Endothelial cell of umbilical vein (primary cell): ENCODE measurements at regions not wholly inside any gene's neighbourhood (a gene's known extent, or its start where the extent isn't known, plus 50 kb on each side); places are given as distances from the start of the nearest gene placed in this dataset.

Source experiments
- BruUV-seq: library from RNA; stranded (reverse); fragments of 400-500 nt; replicated peaks from 2 replicates; lab custom pipeline; 2021; lab: Mats Ljungman, UMichigan
- CTCF ChIA-PET: fragments of 300-600, 350-600 bp; sonication (Branson Sonifier 250); formaldehyde crosslinking; loops from one replicate; lab custom pipeline; 2021; ENCODE audit warnings: antibody characterized with exemption, inconsistent platforms; lab: Charles Lee
- POLR2A ChIA-PET: fragments of 300-600, 350-600 bp; sonication (Branson Sonifier 250); formaldehyde crosslinking; loops from one replicate; lab custom pipeline; 2021; ENCODE audit warnings: antibody characterized with exemption, inconsistent platforms; lab: Charles Lee
- DNase-seq: peaks from one replicate; pipeline ENCODE4 v3.0.0-alpha.2; 2011; ENCODE audit warnings: low read depth, low spot score
- FAIRE-seq: peaks from 2 replicates; lab custom pipeline; 2011; peaks lifted over from hg19 to GRCh38; lab: Jason Lieb, UNC
- H2AFZ ChIP-seq: 2 replicates; pipeline ENCODE4 v1.6.0; 2012; ENCODE audit warnings: low read depth, low read length, control low read depth, inconsistent platforms
- H3K27ac ChIP-seq: 2 replicates; pipeline ENCODE4 v1.5.1; 2011; ENCODE audit warnings: low read depth, mild to moderate bottlenecking, control low read depth, low read length, moderate library complexity; ENCODE audit not compliant: insufficient read depth
- H3K27me3 ChIP-seq, 2 experiments: 2 replicates each; pipeline versions ENCODE4 v1.6.0 to v1.6.1; 2011; ENCODE audit warnings: low read length in 2 of 2, mixed read lengths in 1 of 2; ENCODE audit not compliant: control insufficient read depth in 2 of 2, insufficient read depth in 2 of 2
- H3K36me3 ChIP-seq, 2 experiments: 2 replicates in 1 of 2; 3 replicates in 1 of 2; pipeline ENCODE4 v1.5.1; 2011; ENCODE audit warnings: low read length in 2 of 2, mild to moderate bottlenecking in 1 of 2, moderate library complexity in 1 of 2; ENCODE audit not compliant: control insufficient read depth in 2 of 2, insufficient read depth in 2 of 2; ENCODE audit errors: extremely low read depth in 1 of 2
- H3K4me1 ChIP-seq: 3 replicates; pipeline ENCODE4 v1.5.1; 2011; ENCODE audit warnings: mild to moderate bottlenecking, low read length; ENCODE audit not compliant: control insufficient read depth, insufficient read depth; ENCODE audit errors: extremely low read depth
- H3K4me2 ChIP-seq: 2 replicates; pipeline ENCODE4 v1.6.1; 2011; ENCODE audit warnings: low read length, control low read depth, mixed read lengths; ENCODE audit not compliant: insufficient read depth
- H3K4me3 ChIP-seq, 3 experiments: fragments of 200-600 bp in 1 of 3; sonication (generic), shearing (Covaris generic) in 1 of 3; replicated peaks in 1 of 3; 2 replicates each; pipeline ENCODE4 v1.5.1; 2011 to 2016; ENCODE audit warnings: control low read depth in 3 of 3, low read length in 3 of 3, mild to moderate bottlenecking in 2 of 3, inconsistent platforms in 1 of 3, low read depth in 1 of 3, moderate library complexity in 1 of 3; ENCODE audit not compliant: insufficient read depth in 1 of 3
- H3K79me2 ChIP-seq: 2 replicates; pipeline ENCODE4 v1.6.0; 2012; ENCODE audit warnings: low read length, inconsistent platforms; ENCODE audit not compliant: control insufficient read depth, insufficient read depth
- H3K9ac ChIP-seq: replicated peaks from 2 replicates; pipeline ENCODE3; 2011; ENCODE audit warnings: low read length, control low read depth; ENCODE audit not compliant: insufficient read depth; ENCODE audit errors: extremely low read depth
- H3K9me1 ChIP-seq: replicated peaks from 3 replicates; pipeline ENCODE4 v1.6.0; 2011; ENCODE audit warnings: mild to moderate bottlenecking, low read length; ENCODE audit not compliant: control insufficient read depth, insufficient read depth; ENCODE audit errors: extremely low read depth
- H3K9me3 ChIP-seq: replicated peaks from 2 replicates; pipeline ENCODE4 v1.5.1; 2012; ENCODE audit warnings: low read length, inconsistent platforms; ENCODE audit not compliant: control insufficient read depth, insufficient read depth
- H4K20me1 ChIP-seq: replicated peaks from 2 replicates; pipeline ENCODE3; 2011; ENCODE audit warnings: mild to moderate bottlenecking, low read length; ENCODE audit not compliant: control insufficient read depth, insufficient read depth; ENCODE audit errors: extremely low read depth
- EZH2 ChIP-seq: IDR thresholded peaks from 2 replicates; pipeline ENCODE4 v1.6.1; 2012; ENCODE audit warnings: borderline replicate concordance, low read depth, mild to moderate bottlenecking, moderate library complexity, low read length, inconsistent platforms; ENCODE audit not compliant: severe bottlenecking
- FOS ChIP-seq: IDR thresholded peaks from 2 replicates; pipeline ENCODE4 v1.6.1; 2011; ENCODE audit warnings: mild to moderate bottlenecking, low read length, moderate library complexity, borderline replicate concordance; ENCODE audit not compliant: insufficient read depth
- GATA2 ChIP-seq: IDR thresholded peaks from 2 replicates; pipeline ENCODE4 v1.7.0; 2011; ENCODE audit warnings: low read depth, mild to moderate bottlenecking, moderate library complexity, mixed read lengths, low read length; ENCODE audit not compliant: insufficient read length, insufficient read depth
- JUN ChIP-seq: IDR thresholded peaks from 2 replicates; pipeline ENCODE4 v1.6.1; 2011; ENCODE audit warnings: borderline replicate concordance, low read depth; ENCODE audit not compliant: insufficient read length, insufficient read depth
- MYC ChIP-seq: IDR thresholded peaks from one replicate; pipeline ENCODE4 v1.6.1; 2011; ENCODE audit warnings: mild to moderate bottlenecking, low read depth, low read length
- POLR2A ChIP-seq: IDR thresholded peaks from 2 replicates; pipeline ENCODE4 v1.6.1; 2012; ENCODE audit warnings: low read depth, mild to moderate bottlenecking, control low read depth, low read length
- POLR2AphosphoS5 ChIP-seq: IDR thresholded peaks from 2 replicates; pipeline ENCODE4 v1.6.1; 2012; ENCODE audit warnings: low read depth, mild to moderate bottlenecking, control low read depth, low read length, moderate library complexity; ENCODE audit not compliant: insufficient read depth
- dilution Hi-C: fragments of 300-500 bp; cut with MboI; formaldehyde crosslinking; loops from one replicate; pipeline ENCODE4 v1.15.0; 2019; ENCODE audit warnings: low sequenced_read_pairs; ENCODE audit not compliant: extremely low pct_ligation_motif_present
- intact Hi-C: fragments of 100-400 bp; cut with micrococcal nuclease; formaldehyde crosslinking; loops from one replicate; pipeline ENCODE4 v1.10.0; 2022
- TF ChIP-seq, protein P1 (sequence below): IDR thresholded peaks from 2 replicates; pipeline ENCODE4 v1.6.1; 2011; ENCODE audit not compliant: insufficient read depth, insufficient read length
- TF ChIP-seq, protein P2 (sequence below), 2 donors: IDR thresholded peaks; 1 replicate in 1 of 2; 2 replicates in 1 of 2; pipeline ENCODE4 v1.5.1; 2011; ENCODE audit warnings: low read length in 2 of 2, mild to moderate bottlenecking in 2 of 2, moderate library complexity in 2 of 2, control low read depth in 1 of 2, inconsistent platforms in 1 of 2, low read depth in 1 of 2; ENCODE audit not compliant: insufficient read depth in 1 of 2; ENCODE audit errors: extremely low read depth in 1 of 2

DNA sequence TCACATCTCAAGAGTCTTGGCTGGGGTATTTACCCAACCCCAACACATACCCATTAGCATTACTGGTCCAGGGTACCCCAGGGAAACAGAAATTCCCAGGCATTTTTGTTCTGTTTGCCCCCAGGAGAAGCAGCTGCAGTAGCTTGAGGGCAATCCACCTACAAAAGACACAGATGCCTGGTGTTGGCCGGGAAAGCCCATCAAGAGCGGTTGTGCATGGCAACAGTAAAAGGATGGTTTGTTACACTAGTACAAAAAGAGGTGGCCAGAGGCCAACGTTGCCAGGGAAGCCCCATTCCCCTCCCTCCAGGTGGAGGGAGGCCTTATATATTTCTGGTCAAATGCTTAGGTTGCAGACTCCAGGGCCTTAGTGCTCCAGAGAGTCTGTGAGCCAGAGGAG is 637.8 kb downstream of the BCOR start:
- FAIRE-seq: no peak
- dilution Hi-C loops: no loop called here
- CTCF ChIA-PET: no interaction called here
- no peak for DNase-seq
- H4K20me1 ChIP-seq: no peaks in the 10 kb centered on the region
- no peak for TF ChIP-seq JUN
- TF ChIP-seq POLR2A: no peak
- TF ChIP-seq GATA2: no peak
- TF ChIP-seq FOS: no peak
- TF ChIP-seq, protein P1, sequence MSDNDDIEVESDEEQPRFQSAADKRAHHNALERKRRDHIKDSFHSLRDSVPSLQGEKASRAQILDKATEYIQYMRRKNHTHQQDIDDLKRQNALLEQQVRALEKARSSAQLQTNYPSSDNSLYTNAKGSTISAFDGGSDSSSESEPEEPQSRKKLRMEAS: no peak
- TF ChIP-seq MYC: no peak
- TF ChIP-seq POLR2AphosphoS5: no peak
- TF ChIP-seq EZH2: no peak
- H3K4me3 ChIP-seq: no peak overlapping the region
- H3K27ac ChIP-seq: no peak overlapping the region
- BruUV-seq: no TSS peak
- POLR2A ChIA-PET: no interaction called here
- no peaks in the 10 kb centered on the region for H3K9me3 ChIP-seq
- H3K4me2 ChIP-seq: no peak overlapping the region
- H3K79me2 ChIP-seq: no peaks in the 10 kb centered on the region
- intact Hi-C loops: no loop called here
- H3K4me1 ChIP-seq: no peaks in the 10 kb centered on the region
- H3K9me1 ChIP-seq: no peaks in the 10 kb centered on the region
- H3K27me3 ChIP-seq: no peaks in the 10 kb centered on the region
- no peak overlapping the region for H2AFZ ChIP-seq
- H3K9ac ChIP-seq: no peak overlapping the region
- no peaks in the 10 kb centered on the region for H3K36me3 ChIP-seq

DNA sequence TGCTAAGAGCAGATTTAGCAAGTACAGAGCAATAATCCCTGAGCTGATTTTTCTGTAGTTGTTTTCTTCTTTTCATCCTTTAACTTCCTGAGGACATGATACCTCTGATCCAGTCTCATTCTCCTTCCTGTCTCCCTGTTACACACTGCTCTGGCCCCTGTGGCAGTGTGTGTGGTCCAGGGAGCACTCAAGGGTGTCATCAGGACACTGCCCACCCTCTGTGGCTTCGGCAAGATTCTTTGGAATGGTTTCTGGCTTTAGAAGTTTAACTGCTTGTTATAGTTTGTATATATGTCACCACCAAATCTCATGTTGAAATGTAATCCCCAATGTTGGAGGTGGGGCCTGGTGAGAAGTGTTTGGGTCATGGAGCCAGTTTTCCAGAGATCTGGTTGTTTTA is 637.3 kb downstream of the BCOR start:
- DNase-seq: no peak
- CTCF ChIA-PET: no interaction called here
- Histone ChIP-seq H3K9me3 (no peaks in the 10 kb centered on the region), H3K79me2 (no peaks in the 10 kb centered on the region), H3K9ac (no peak overlapping the region), H3K36me3 (no peaks in the 10 kb centered on the region), H3K4me1 (no peaks in the 10 kb centered on the region), H4K20me1 (no peaks in the 10 kb centered on the region), H3K27ac (no peak overlapping the region), H3K9me1 (no peaks in the 10 kb centered on the region), H3K4me2 (no peak overlapping the region), H3K4me3 (no peak overlapping the region), H3K27me3 (no peaks in the 10 kb centered on the region), H2AFZ (no peak overlapping the region)
- intact Hi-C loops (no loop called here), dilution Hi-C loops (no loop called here)
- POLR2A ChIA-PET: no interaction called here
- FAIRE-seq: no peak
- TF ChIP-seq MYC (no peak), JUN (no peak), FOS (no peak), POLR2AphosphoS5 (no peak), GATA2 (no peak), POLR2A (no peak), EZH2 (no peak)
- TF ChIP-seq, protein P1: no peak
- TF ChIP-seq, protein P2, sequence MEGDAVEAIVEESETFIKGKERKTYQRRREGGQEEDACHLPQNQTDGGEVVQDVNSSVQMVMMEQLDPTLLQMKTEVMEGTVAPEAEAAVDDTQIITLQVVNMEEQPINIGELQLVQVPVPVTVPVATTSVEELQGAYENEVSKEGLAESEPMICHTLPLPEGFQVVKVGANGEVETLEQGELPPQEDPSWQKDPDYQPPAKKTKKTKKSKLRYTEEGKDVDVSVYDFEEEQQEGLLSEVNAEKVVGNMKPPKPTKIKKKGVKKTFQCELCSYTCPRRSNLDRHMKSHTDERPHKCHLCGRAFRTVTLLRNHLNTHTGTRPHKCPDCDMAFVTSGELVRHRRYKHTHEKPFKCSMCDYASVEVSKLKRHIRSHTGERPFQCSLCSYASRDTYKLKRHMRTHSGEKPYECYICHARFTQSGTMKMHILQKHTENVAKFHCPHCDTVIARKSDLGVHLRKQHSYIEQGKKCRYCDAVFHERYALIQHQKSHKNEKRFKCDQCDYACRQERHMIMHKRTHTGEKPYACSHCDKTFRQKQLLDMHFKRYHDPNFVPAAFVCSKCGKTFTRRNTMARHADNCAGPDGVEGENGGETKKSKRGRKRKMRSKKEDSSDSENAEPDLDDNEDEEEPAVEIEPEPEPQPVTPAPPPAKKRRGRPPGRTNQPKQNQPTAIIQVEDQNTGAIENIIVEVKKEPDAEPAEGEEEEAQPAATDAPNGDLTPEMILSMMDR (IDR thresholded peaks at IDR 0.05; ENCODE audit: extremely low read depth in 1 of 2, insufficient read depth in 1 of 2, low read depth in 1 of 2, low read length in 2 of 2): no peak
- no TSS peak for BruUV-seq
